ENCODE measurements at regions not wholly inside any gene's neighbourhood (a gene's known extent, or its start where the extent isn't known, plus 50 kb on each side); places are given as distances from the start of the nearest gene placed in this dataset.

DNA sequence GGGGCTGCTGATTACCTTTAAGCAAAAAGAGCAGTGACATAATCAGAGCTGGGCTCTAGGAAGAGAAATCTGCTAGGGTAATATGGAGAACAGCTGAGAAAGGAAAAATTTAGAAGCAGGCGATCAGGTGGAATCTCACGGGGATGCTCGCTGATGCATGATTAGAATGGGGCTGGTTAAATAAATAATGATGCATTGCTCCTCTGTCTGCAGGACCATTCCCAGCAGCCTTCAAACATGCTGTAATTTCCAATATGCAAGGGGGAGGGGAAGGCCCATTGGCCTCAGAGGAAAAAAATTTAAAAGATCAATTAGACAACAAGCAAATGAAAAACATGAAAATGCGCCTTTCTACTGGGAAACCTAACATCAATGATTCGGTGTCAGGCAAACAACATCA is 65.6 kb upstream of the C10orf90 start:
- TF ChIP-seq POLR2A (IDR thresholded peaks at IDR 0.05) (no peak), CTCF (IDR thresholded peaks at IDR 0.05) (no peak), EP300 (IDR thresholded peaks at IDR 0.05) (no peak), POLR2AphosphoS5 (IDR thresholded peaks at IDR 0.05) (no peak)
